Lower leg skin (tissue), 3 donors: ENCODE measurements at regions not wholly inside any gene's neighbourhood (a gene's known extent, or its start where the extent isn't known, plus 50 kb on each side); places are given as distances from the start of the nearest gene placed in this dataset.

Experiments used
- CTCF ChIP-seq, 3 donors: fragments of 450-650 bp; IDR thresholded peaks; one replicate each; pipeline ENCODE4 v1.5.1; 2016; ENCODE audit warnings: antibody characterized with exemption in 3 of 3, mild to moderate bottlenecking in 3 of 3, moderate library complexity in 2 of 3
- POLR2A ChIP-seq, 2 donors: fragments of 450-650 bp; IDR thresholded peaks; one replicate each; pipeline ENCODE4 v1.6.1; 2016 to 2017; ENCODE audit warnings: antibody characterized with exemption in 2 of 2, mild to moderate bottlenecking in 1 of 2, moderate library complexity in 1 of 2

GRCh38 chr11:80443177-80443576 lies 1002.3 kb upstream of the TENM4 start:
- TF ChIP-seq CTCF (IDR thresholded peaks at IDR 0.05) = no peak
- TF ChIP-seq POLR2A (IDR thresholded peaks at IDR 0.05) = no peak
